ENCODE measurements at regions not wholly inside any gene's neighbourhood (a gene's known extent, or its start where the extent isn't known, plus 50 kb on each side); places are given as distances from the start of the nearest gene placed in this dataset.

DNA sequence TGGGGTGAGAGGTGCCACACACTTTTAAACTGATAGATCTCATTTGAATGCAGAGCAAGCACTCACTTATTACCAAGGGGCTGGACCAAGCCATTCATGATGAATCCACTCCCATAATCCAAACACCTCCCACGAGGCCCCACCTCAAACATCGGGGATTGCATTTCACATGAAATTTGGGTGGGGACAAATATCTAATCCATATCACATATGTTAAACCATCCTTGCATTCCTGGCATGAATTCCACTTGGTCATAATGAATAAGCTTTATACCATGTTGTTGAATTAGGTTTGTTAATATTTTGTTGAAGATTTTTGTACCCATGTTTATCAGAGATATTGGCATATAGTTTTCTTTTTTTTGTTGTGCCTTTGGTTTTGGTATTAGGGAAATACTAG, 1198.7 kb upstream of the ATXN8OS start:
- RAD21 ChIA-PET (ENCODE audit: unreplicated experiment) = no interaction called here
- POLR2A ChIA-PET = no interaction called here
- H3K27ac ChIP-seq (ENCODE audit: control insufficient read depth, insufficient read depth) = no peak overlapping the region

More for the DNA sequence above, 1198.7 kb upstream of the ATXN8OS start:
- Histone ChIP-seq H3K9ac (ENCODE audit: control insufficient read depth, insufficient read depth, low read length) (no peak overlapping the region), H3K4me3 (no peak overlapping the region), H3K79me2 (ENCODE audit: control insufficient read depth, insufficient read depth, low read length) (no peaks in the 10 kb centered on the region), H2AFZ (ENCODE audit: control insufficient read depth, low read depth, low read length) (no peak overlapping the region), H3K4me1 (ENCODE audit: control insufficient read depth, insufficient read depth, low read length) (no peaks in the 10 kb centered on the region), H3K36me3 (ENCODE audit: control insufficient read depth in 2 of 2, insufficient read depth in 2 of 2, low read length in 1 of 2) (no peaks in the 10 kb centered on the region), H3K4me2 (ENCODE audit: control insufficient read depth, insufficient read depth) (no peak overlapping the region), H4K20me1 (ENCODE audit: control insufficient read depth, insufficient read depth) (no peaks in the 10 kb centered on the region), H3K9me3 (replicated peaks; ENCODE audit: control insufficient read depth, insufficient read depth, low read length) (no peaks in the 10 kb centered on the region; the same call in 2 of the 3 replicates), H3K27me3 (replicated peaks in 1 of 2; ENCODE audit: control insufficient read depth in 2 of 2, insufficient read depth in 2 of 2, low read length in 1 of 2) (no peaks in the 10 kb centered on the region)
- CTCF ChIA-PET = no interaction called here
- TF ChIP-seq, protein P1, sequence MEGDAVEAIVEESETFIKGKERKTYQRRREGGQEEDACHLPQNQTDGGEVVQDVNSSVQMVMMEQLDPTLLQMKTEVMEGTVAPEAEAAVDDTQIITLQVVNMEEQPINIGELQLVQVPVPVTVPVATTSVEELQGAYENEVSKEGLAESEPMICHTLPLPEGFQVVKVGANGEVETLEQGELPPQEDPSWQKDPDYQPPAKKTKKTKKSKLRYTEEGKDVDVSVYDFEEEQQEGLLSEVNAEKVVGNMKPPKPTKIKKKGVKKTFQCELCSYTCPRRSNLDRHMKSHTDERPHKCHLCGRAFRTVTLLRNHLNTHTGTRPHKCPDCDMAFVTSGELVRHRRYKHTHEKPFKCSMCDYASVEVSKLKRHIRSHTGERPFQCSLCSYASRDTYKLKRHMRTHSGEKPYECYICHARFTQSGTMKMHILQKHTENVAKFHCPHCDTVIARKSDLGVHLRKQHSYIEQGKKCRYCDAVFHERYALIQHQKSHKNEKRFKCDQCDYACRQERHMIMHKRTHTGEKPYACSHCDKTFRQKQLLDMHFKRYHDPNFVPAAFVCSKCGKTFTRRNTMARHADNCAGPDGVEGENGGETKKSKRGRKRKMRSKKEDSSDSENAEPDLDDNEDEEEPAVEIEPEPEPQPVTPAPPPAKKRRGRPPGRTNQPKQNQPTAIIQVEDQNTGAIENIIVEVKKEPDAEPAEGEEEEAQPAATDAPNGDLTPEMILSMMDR (IDR thresholded peaks at IDR 0.05 in 2 of 3, conservative IDR thresholded peaks at IDR 0.05 in 1 of 3; ENCODE audit: control insufficient read depth in 2 of 3, extremely low read depth in 1 of 3, insufficient read depth in 1 of 3, low read depth in 3 of 3, low read length in 3 of 3) = no peak
- TF ChIP-seq, protein P2, sequence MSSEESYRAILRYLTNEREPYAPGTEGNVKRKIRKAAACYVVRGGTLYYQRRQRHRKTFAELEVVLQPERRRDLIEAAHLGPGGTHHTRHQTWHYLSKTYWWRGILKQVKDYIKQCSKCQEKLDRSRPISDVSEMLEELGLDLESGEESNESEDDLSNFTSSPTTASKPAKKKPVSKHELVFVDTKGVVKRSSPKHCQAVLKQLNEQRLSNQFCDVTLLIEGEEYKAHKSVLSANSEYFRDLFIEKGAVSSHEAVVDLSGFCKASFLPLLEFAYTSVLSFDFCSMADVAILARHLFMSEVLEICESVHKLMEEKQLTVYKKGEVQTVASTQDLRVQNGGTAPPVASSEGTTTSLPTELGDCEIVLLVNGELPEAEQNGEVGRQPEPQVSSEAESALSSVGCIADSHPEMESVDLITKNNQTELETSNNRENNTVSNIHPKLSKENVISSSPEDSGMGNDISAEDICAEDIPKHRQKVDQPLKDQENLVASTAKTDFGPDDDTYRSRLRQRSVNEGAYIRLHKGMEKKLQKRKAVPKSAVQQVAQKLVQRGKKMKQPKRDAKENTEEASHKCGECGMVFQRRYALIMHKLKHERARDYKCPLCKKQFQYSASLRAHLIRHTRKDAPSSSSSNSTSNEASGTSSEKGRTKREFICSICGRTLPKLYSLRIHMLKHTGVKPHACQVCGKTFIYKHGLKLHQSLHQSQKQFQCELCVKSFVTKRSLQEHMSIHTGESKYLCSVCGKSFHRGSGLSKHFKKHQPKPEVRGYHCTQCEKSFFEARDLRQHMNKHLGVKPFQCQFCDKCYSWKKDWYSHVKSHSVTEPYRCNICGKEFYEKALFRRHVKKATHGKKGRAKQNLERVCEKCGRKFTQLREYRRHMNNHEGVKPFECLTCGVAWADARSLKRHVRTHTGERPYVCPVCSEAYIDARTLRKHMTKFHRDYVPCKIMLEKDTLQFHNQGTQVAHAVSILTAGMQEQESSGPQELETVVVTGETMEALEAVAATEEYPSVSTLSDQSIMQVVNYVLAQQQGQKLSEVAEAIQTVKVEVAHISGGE (CRISPR knock-in tag; IDR thresholded peaks at IDR 0.05) = no peak
- TF ChIP-seq, protein P3, sequence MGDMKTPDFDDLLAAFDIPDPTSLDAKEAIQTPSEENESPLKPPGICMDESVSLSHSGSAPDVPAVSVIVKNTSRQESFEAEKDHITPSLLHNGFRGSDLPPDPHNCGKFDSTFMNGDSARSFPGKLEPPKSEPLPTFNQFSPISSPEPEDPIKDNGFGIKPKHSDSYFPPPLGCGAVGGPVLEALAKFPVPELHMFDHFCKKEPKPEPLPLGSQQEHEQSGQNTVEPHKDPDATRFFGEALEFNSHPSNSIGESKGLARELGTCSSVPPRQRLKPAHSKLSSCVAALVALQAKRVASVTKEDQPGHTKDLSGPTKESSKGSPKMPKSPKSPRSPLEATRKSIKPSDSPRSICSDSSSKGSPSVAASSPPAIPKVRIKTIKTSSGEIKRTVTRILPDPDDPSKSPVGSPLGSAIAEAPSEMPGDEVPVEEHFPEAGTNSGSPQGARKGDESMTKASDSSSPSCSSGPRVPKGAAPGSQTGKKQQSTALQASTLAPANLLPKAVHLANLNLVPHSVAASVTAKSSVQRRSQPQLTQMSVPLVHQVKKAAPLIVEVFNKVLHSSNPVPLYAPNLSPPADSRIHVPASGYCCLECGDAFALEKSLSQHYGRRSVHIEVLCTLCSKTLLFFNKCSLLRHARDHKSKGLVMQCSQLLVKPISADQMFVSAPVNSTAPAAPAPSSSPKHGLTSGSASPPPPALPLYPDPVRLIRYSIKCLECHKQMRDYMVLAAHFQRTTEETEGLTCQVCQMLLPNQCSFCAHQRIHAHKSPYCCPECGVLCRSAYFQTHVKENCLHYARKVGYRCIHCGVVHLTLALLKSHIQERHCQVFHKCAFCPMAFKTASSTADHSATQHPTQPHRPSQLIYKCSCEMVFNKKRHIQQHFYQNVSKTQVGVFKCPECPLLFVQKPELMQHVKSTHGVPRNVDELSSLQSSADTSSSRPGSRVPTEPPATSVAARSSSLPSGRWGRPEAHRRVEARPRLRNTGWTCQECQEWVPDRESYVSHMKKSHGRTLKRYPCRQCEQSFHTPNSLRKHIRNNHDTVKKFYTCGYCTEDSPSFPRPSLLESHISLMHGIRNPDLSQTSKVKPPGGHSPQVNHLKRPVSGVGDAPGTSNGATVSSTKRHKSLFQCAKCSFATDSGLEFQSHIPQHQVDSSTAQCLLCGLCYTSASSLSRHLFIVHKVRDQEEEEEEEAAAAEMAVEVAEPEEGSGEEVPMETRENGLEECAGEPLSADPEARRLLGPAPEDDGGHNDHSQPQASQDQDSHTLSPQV (IDR thresholded peaks at IDR 0.05) = no peak
- TF ChIP-seq SMAD5 (IDR thresholded peaks at IDR 0.05; ENCODE audit: low read depth) (no peak), TAF1 (IDR thresholded peaks at IDR 0.05; ENCODE audit: borderline replicate concordance, low read depth, low read length) (no peak), ZSCAN29 (IDR thresholded peaks at IDR 0.05) (no peak), IKZF2 (IDR thresholded peaks at IDR 0.05) (no peak)
- TF ChIP-seq, protein P4, sequence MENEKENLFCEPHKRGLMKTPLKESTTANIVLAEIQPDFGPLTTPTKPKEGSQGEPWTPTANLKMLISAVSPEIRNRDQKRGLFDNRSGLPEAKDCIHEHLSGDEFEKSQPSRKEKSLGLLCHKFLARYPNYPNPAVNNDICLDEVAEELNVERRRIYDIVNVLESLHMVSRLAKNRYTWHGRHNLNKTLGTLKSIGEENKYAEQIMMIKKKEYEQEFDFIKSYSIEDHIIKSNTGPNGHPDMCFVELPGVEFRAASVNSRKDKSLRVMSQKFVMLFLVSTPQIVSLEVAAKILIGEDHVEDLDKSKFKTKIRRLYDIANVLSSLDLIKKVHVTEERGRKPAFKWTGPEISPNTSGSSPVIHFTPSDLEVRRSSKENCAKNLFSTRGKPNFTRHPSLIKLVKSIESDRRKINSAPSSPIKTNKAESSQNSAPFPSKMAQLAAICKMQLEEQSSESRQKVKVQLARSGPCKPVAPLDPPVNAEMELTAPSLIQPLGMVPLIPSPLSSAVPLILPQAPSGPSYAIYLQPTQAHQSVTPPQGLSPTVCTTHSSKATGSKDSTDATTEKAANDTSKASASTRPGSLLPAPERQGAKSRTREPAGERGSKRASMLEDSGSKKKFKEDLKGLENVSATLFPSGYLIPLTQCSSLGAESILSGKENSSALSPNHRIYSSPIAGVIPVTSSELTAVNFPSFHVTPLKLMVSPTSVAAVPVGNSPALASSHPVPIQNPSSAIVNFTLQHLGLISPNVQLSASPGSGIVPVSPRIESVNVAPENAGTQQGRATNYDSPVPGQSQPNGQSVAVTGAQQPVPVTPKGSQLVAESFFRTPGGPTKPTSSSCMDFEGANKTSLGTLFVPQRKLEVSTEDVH (IDR thresholded peaks at IDR 0.05; ENCODE audit: low read depth, partially characterized antibody) = no peak
- WGBS (ENCODE audit: insufficient coverage, insufficient replicate concordance, low lambda C conversion rate, missing lambda C conversion rate) = 25% methylated on average over 2 of the region's 2 CpGs
- no TSS peak for BruUV-seq (replicated peaks)
- DNase-seq (ENCODE audit: low read depth, low spot score) (no peak), FAIRE-seq (no peak), ATAC-seq (no peak)
- SMC1A ChIA-PET (ENCODE audit: uncharacterized antibody, unreplicated experiment) = no interaction called here
- intact Hi-C loops (cut with micrococcal nuclease; ENCODE audit: unreplicated experiment) (no loop called here), in situ Hi-C loops (cut with MboI) (no loop called here)
